HG02571 (cell line): ENCODE measurements at regions not wholly inside any gene's neighbourhood (a gene's known extent, or its start where the extent isn't known, plus 50 kb on each side); places are given as distances from the start of the nearest gene placed in this dataset.
"Not testable (repeated sequence)": the region's sequence is repeated elsewhere in the genome, so short reads cannot be mapped to it uniquely, and the experiment has no call there.

ENCODE experiments used
- ATAC-seq: cut with Tn5 transposase; IDR thresholded peaks from one replicate; pipeline ENCODE4 v1.9.1; 2021; ENCODE audit warnings: mild to moderate bottlenecking, moderate library complexity; ENCODE audit not compliant: unreplicated experiment

DNA sequence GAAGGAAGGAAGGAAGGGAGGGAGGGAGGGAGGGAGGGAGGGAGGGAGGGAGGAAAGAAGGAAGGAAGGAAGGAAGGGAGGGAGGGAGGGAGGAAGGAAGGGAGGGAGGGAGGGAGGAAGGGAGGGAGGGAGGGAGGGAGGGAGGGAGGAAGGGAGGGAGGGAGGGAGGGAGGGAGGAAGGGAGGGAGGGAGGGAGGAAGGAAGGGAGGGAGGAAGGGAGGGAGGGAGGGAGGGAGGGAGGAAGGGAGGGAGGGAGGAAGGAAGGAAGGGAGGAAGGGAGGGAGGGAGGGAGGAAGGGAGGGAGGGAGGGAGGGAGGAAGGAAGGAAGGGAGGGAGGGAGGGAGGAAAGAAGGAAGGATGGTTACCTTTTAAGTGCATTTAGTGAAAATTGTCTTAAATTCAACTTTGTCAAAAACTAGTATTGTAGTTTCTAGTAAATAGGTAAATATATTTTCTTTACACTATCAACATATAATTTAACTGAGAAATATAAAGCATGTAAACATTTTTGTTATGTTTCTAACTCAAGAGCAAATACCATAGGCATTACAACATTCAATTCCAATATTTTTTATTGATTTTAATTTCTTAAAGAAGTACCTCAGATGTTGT lies 776.4 kb upstream of the ADGRL3 start:
- ATAC-seq: not testable (repeated sequence)

GRCh38 chr4:60432911-60433310 lies 767.2 kb upstream of the ADGRL3 start:
- no peak for ATAC-seq

- no peak for ATAC-seq
Observed at GRCh38 chr4:60443068-60443467, 757.1 kb upstream of the ADGRL3 start.

DNA sequence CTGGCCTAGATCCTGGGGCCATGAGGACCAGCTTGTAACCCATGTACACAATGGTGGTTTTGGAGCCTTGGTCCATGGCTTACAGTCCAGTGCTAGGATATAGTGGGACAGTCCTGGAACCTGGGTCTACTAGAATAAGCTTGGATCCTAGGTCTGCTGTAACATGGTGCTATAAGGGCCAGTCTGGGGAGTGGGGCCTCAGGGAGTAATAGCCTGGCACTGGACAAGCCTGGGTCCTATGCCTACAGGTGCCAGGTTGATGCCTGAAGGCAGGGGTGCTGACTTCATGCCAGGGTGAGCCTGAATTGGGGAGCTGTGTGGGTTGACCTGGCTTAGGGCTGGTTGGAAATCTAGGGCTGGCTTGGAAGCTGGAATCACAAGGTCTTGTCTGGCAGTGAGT lies 756.3 kb upstream of the ADGRL3 start:
- ATAC-seq: no peak

DNA sequence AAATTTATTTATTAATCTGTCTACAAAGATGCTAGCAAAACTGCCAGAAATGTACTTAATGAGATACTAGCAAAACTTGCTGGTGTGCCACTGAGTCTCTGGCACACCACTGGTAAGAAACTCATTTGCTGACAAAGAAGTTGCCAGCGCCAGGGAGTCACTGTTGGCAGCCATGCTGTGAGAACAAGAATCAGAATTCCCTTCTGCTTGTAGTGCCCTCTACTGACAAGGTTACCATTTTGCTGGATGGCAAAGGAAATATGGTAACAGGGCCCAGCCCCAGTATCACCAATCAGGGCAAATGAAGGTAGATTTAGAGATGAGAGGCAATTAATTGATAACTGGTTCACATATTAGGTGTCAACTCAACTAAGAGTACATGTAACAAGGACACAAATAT lies 750.1 kb upstream of the ADGRL3 start:
- no peak for ATAC-seq

DNA sequence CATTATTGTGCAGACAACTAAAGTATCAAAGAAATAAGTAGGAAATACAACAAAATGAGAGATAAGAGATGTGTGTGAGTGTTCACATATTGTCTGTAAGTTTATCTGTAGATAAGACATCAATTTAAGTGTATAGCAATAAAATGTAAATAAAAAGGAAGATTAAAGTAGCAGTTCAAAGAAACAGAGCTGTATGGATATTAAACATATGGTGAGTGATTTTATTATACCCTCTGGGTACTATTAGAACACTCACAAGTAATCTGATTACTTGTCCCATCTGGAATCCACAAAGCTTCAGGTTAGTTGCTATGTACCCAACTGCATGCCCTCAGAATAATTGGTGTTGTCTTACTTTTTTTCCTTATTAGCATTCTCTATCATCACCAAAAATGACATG lies 747.9 kb upstream of the ADGRL3 start:
- no peak for ATAC-seq

- ATAC-seq: no peak
Observed at GRCh38 chr4:60455380-60455779, 744.7 kb upstream of the ADGRL3 start.

DNA sequence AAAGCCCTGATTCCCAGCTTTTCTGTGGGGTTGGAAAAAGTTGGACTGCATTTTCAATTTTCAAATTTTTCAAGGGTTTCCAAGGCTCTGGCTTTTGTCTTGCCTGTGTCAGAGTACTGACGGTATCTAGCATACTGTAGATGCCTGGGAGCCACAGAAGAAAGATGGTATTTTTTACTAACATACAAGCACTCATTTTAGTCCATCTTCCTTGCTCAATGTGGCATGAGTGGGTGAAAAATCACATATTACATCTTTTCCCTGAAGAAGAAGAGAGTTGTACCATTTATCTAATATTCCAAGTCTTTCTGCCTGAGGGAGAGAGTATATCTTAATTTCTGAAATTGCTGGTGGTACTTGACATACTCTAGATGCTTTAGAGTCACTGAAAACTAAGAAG lies 738.6 kb upstream of the ADGRL3 start:
- ATAC-seq: no peak

DNA sequence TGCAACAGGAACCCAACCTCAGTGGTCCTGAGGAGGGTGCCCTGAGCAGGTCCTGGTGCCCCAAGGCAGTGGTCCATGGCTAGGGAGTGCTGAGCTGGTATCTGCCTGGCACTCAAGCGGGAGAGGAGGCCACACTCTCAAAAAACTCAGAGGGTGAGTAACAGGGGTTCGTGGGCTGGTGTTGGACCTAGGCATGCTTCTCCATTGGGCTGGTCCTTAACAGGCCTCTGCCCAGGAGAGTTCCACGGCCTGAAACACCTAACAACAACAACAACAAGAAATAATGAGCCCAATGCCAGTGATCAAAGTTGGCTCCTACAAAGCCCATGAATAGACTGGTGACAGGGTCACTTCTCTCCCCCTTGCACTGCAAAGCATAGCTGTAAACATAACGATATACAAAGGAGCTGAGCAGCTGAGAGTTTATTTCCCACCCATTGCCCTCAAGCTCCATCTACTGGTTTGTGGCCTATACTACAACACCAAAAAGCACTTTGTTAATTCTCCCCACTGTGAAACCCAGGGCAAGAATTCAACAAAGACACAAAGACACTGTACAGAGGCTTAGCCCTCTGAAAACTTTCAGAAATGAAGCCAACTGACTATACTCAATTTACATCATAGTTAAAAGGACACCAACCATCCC lies 736.1 kb upstream of the ADGRL3 start:
- ATAC-seq: no peak

GRCh38 chr4:60482921-60483351 lies 717.2 kb upstream of the ADGRL3 start:
- ATAC-seq: no peak

- no peak for ATAC-seq
Observed at GRCh38 chr4:60485276-60485675, 714.9 kb upstream of the ADGRL3 start.

GRCh38 chr4:60487118-60487761 lies 712.9 kb upstream of the ADGRL3 start:
- not testable (repeated sequence) for ATAC-seq

GRCh38 chr4:60500810-60501209 lies 699.3 kb upstream of the ADGRL3 start:
- no peak for ATAC-seq

DNA sequence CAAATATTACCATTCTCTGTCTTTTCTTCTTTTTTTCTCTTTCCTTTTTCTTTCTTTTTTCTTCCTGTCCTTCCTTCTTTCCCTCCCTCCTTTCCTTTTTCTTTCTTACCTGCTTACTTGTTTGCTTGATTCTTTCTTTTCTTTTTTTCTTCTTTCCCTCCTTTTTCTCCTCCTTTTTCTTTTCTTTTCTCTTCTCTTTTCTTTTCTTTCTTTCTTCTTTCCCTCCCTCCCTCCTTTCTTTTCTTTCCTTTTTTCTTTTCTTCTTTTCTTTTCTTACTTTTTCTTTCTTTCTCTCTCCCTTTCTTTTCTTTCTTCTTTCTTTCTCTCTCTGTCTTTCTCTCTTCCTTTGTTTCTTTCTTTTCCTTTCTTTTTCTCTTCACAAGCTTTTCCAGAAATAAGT lies 697.4 kb upstream of the ADGRL3 start:
- ATAC-seq: no peak

- ATAC-seq: no peak
Observed at GRCh38 chr4:60506061-60506460, 694.1 kb upstream of the ADGRL3 start.

GRCh38 chr4:60522265-60522664 lies 677.9 kb upstream of the ADGRL3 start:
- ATAC-seq: no peak

DNA sequence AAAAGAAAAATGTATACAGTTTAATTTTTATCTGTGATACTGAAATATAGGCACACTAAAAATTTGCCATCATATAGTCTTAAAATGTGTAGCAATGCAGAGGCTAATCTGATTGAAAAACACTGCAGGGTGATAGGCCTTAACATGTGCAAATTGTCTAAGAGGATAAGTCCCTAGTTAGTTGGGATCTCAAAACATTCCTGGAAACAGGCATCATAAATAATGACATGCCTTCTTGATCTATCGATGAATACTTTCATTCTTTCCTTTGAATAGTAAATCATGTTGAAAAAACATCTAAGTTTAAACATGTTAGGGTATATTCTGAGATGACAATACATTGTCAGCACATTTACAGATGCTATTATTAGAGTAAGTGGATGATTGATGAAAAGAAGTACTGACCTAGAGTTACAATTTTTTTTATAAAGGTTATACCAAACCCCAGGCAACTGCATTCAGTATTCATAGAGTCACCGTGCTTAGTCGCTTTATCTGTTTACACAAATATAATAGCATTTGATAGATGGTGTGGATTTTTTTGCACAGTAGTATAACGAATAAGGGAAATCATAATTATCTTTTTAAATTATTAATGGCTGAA lies 668.2 kb upstream of the ADGRL3 start:
- no peak for ATAC-seq

DNA sequence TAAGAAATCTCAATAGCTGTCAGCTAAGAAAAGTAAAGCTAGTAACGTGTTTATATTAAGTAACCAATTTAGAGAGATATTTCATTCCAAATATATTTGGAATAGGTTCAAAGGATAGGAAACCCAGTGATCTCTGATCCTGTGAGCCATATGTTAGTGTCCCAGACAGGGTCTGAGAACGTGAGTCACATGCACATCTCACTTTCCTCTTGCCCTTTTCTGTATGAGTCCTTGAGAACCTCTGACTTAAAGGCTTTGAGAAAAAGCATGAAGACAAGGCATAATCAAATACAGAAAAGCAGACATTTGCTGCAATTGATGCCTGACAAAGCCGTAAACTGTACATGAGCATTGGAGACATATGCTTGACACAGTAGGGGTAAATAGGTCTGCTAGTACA lies 655.1 kb upstream of the ADGRL3 start:
- no peak for ATAC-seq

DNA sequence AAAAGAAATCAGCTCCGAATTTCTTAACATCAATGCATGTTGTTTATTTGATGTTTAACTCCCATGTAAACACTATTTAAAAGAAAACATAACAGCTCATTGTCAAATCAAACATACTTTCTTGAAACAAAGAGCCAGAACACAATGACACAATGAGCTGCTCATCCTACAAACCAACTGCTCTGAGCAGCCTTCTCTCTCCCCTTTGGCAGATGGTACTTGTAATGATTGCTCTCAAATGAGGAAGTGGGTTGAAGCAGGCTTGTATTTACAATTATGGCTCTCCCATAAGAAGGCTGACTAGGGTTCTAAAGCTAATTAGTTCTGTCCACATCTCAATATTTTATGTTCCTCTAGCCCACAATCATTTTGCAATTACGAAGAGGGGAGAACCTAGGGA lies 637.8 kb upstream of the ADGRL3 start:
- no peak for ATAC-seq

GRCh38 chr4:60565558-60565957 lies 634.6 kb upstream of the ADGRL3 start:
- ATAC-seq: no peak

GRCh38 chr4:60575336-60575735 lies 624.8 kb upstream of the ADGRL3 start:
- no peak for ATAC-seq

DNA sequence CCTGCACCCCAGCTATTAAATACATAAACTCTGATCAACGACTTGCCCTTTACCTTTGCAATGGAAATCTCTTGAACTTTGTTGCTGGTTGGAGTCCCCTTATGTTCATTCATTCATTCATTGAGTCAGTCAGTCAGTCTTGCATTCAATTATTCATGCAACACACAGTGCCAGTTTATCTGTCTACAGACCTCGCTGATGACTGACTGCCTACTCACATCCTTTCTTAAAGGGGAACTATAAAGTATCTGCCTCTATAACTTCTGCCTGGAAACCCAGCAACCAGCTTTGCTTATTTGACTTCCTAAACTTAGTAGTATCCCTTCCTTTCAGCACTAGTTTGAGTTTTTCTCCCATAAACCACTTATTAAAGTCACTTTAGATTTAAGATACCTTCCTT lies 620.8 kb upstream of the ADGRL3 start:
- no peak for ATAC-seq
